SU-DHL-6 (cell line): ENCODE measurements at regions not wholly inside any gene's neighbourhood (a gene's known extent, or its start where the extent isn't known, plus 50 kb on each side); places are given as distances from the start of the nearest gene placed in this dataset.
A peak's percentile ranks its signal among the peaks of the same experiment; 100 is the strongest.

Experiments
- H2AFZ ChIP-seq: fragments of 200-600 bp; sonication (generic); 2 replicates; pipeline ENCODE4 v1.6.1; 2014; ENCODE audit warnings: low read depth, mild to moderate bottlenecking, moderate library complexity, mixed read lengths, antibody characterized with exemption, low read length; ENCODE audit not compliant: severe bottlenecking
- H3F3A ChIP-seq: fragments of 200-600 bp; shearing (Covaris generic); 2 replicates; pipeline ENCODE4 v1.6.0; 2016; ENCODE audit warnings: antibody characterized with exemption, mild to moderate bottlenecking; ENCODE audit not compliant: insufficient read depth
- H3K27ac ChIP-seq: fragments of 200-600 bp; sonication (generic); 2 replicates; pipeline ENCODE4 v1.5.1; 2016; ENCODE audit warnings: low read depth, mild to moderate bottlenecking, low read length, moderate library complexity, mixed read lengths
- H3K27me3 ChIP-seq: fragments of 200-600 bp; sonication (generic), shearing (Covaris generic); 2 replicates; pipeline ENCODE4 v1.6.0; 2014; ENCODE audit warnings: mild to moderate bottlenecking, low read length
- H3K36me3 ChIP-seq: fragments of 200-600 bp; sonication (generic); 2 replicates; pipeline ENCODE4 v1.6.1; 2014; ENCODE audit warnings: mild to moderate bottlenecking, low read length, mixed read lengths
- H3K4me2 ChIP-seq: fragments of 300-600, 200-600 bp; shearing (Covaris generic), sonication (generic); 2 replicates; pipeline ENCODE4 v1.6.0; 2014; ENCODE audit warnings: low read length, low read depth, mild to moderate bottlenecking; ENCODE audit not compliant: poor library complexity, severe bottlenecking
- H3K4me3 ChIP-seq: fragments of 200-600 bp; sonication (generic); 2 replicates; pipeline ENCODE4 v1.5.1; 2014; ENCODE audit warnings: antibody characterized with exemption, low read length, mild to moderate bottlenecking, mixed read lengths; ENCODE audit not compliant: insufficient read depth, poor library complexity, severe bottlenecking
- H3K79me2 ChIP-seq: fragments of 200-600 bp; sonication (generic); 2 replicates; pipeline ENCODE4 v1.6.1; 2014; ENCODE audit warnings: mild to moderate bottlenecking, low read length, moderate library complexity; ENCODE audit not compliant: insufficient read depth
- H3K9ac ChIP-seq: fragments of 200-600 bp; sonication (generic); 2 replicates; pipeline ENCODE4 v1.7.0; 2014; ENCODE audit warnings: mild to moderate bottlenecking, low read length
- H3K9me2 ChIP-seq: fragments of 200-600 bp; sonication (generic); replicated peaks from 2 replicates; pipeline ENCODE4 v1.6.1; 2014; ENCODE audit warnings: low read length; ENCODE audit not compliant: insufficient read depth
- H3K9me3 ChIP-seq: fragments of 200-600 bp; sonication (generic); 2 replicates; pipeline ENCODE4 v1.6.1; 2014; ENCODE audit warnings: low read length, mixed read lengths; ENCODE audit not compliant: insufficient read depth
- H4K20me1 ChIP-seq: fragments of 200-600 bp; sonication (generic); 2 replicates; pipeline ENCODE4 v1.6.1; 2014; ENCODE audit warnings: low read depth, mild to moderate bottlenecking, antibody characterized with exemption, low read length, moderate library complexity, mixed read lengths
- EZH2phosphoT487 ChIP-seq: fragments of 200-600 bp; sonication (generic), shearing (Covaris generic); conservative IDR thresholded peaks from 2 replicates; pipeline ENCODE4 v1.6.1; 2018; ENCODE audit warnings: mild to moderate bottlenecking, antibody characterized with exemption, low read length, moderate library complexity, mixed read lengths
- TF ChIP-seq, protein P1 (sequence below): fragments of 200-600 bp; sonication (generic); IDR thresholded peaks from one replicate; pipeline ENCODE4 v1.5.1; 2017; ENCODE audit warnings: antibody characterized with exemption, mild to moderate bottlenecking, low read length, moderate library complexity; ENCODE audit not compliant: insufficient read depth, poor library complexity, severe bottlenecking

DNA sequence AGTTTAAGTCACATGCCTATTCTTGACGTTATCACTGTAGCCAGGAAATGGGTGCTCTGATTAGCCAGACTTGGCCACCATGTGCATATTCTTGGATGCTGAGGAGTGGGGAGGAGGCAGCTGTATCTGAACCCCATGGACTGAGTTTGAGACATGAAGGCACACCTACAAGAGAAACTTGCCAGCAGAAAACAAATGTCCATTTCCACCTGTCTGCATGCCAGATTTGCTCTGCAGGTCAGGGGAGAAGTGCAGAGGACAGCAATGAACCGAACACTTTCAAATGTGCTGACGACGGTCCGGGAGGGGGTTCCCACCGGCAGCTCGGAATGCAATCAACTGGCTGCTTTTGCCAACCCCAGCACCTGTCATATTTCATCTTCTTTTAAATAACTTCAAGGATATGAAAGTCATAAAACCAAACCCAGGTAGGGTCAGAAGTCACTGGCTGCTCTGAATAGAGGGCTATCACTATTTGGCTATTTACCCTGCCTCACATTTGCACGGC is 287.8 kb upstream of the N4BP1 start:
- peak overlapping the region; percentile 99 for H3K27ac ChIP-seq
- TF ChIP-seq, protein P1, sequence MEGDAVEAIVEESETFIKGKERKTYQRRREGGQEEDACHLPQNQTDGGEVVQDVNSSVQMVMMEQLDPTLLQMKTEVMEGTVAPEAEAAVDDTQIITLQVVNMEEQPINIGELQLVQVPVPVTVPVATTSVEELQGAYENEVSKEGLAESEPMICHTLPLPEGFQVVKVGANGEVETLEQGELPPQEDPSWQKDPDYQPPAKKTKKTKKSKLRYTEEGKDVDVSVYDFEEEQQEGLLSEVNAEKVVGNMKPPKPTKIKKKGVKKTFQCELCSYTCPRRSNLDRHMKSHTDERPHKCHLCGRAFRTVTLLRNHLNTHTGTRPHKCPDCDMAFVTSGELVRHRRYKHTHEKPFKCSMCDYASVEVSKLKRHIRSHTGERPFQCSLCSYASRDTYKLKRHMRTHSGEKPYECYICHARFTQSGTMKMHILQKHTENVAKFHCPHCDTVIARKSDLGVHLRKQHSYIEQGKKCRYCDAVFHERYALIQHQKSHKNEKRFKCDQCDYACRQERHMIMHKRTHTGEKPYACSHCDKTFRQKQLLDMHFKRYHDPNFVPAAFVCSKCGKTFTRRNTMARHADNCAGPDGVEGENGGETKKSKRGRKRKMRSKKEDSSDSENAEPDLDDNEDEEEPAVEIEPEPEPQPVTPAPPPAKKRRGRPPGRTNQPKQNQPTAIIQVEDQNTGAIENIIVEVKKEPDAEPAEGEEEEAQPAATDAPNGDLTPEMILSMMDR, result no peak
- no peak for TF ChIP-seq EZH2phosphoT487
- H3K9me3 ChIP-seq, result no peaks in the 10 kb centered on the region
- no peak overlapping the region for H3K9ac ChIP-seq
- no peaks in the 10 kb centered on the region for H4K20me1 ChIP-seq
- no peaks in the 10 kb centered on the region for H3K36me3 ChIP-seq
- H3K79me2 ChIP-seq, result no peaks in the 10 kb centered on the region
- H3K27me3 ChIP-seq, result no peaks in the 10 kb centered on the region
- H3K4me3 ChIP-seq, result no peak overlapping the region
- no peak overlapping the region for H3K4me2 ChIP-seq
- H3F3A ChIP-seq, result peaks cover 24% of the 10 kb centered on the region
- no peaks in the 10 kb centered on the region for H3K9me2 ChIP-seq
- no peak overlapping the region for H2AFZ ChIP-seq

DNA sequence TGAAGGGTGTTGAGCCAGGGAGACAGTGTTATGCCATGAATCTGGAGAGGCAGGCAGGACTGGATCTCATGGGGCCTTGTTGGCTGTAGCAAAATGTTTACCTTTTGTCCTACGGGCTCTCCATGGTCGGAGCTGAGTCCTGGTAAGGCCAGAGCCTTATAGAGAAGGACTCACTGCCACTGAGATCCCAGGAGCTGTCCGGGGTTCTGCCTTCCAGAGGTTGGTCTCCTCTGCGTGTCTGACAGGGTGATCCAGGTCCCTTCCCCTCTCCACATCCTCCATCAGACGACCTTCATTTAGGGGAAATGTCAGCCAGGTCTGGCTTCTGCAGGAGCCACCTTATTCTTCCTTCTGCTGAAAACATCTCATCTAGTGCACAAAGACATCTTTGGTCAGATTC is 285.2 kb upstream of the N4BP1 start:
- no peaks in the 10 kb centered on the region for H3K9me3 ChIP-seq
- no peak overlapping the region for H3K4me3 ChIP-seq
- TF ChIP-seq, protein P1, result no peak
- TF ChIP-seq EZH2phosphoT487, result no peak

DNA sequence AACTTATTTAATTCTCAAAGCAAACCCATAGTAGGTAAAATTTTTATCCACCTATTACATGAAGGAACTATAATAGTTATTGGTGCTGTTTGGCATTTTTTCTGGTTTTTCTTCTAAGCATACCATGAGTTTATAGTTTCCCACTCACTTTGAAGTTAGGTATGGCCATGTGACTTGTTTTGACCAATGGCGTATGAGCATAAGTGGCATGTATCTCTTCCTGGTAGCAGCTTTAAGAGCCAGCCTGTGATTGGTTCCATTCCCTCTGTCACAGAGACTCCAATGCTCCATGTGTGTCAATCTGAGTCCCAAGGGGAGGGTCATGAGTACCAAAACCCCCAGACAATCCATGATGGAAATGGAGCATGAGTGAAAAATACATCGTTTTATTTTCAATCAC is 282.9 kb upstream of the N4BP1 start:
- TF ChIP-seq, protein P1, result no peak
- TF ChIP-seq EZH2phosphoT487, result no peak
- no peak overlapping the region for H3K4me3 ChIP-seq
- H3K27ac ChIP-seq, result no peak overlapping the region
- no peak overlapping the region for H3K4me2 ChIP-seq
- no peak overlapping the region for H3K9ac ChIP-seq
- H4K20me1 ChIP-seq, result no peaks in the 10 kb centered on the region
- H3K79me2 ChIP-seq, result no peaks in the 10 kb centered on the region
- no peak overlapping the region for H2AFZ ChIP-seq
- H3F3A ChIP-seq, result peaks cover 19% of the 10 kb centered on the region
- no peaks in the 10 kb centered on the region for H3K27me3 ChIP-seq
- no peaks in the 10 kb centered on the region for H3K36me3 ChIP-seq
- no peaks in the 10 kb centered on the region for H3K9me3 ChIP-seq
- H3K9me2 ChIP-seq, result no peaks in the 10 kb centered on the region

More for the DNA sequence above, 285.2 kb upstream of the N4BP1 start:
- Histone ChIP-seq H3F3A (peaks cover 14% of the 10 kb centered on the region), H3K27me3 (no peaks in the 10 kb centered on the region), H3K79me2 (no peaks in the 10 kb centered on the region), H3K36me3 (no peaks in the 10 kb centered on the region), H3K9ac (no peak overlapping the region), H3K4me2 (no peak overlapping the region), H2AFZ (no peak overlapping the region), H3K9me2 (no peaks in the 10 kb centered on the region), H3K27ac (no peak overlapping the region), H4K20me1 (no peaks in the 10 kb centered on the region)
